ENCODE measurements at regions not wholly inside any gene's neighbourhood (a gene's known extent, or its start where the extent isn't known, plus 50 kb on each side); places are given as distances from the start of the nearest gene placed in this dataset.
A peak's percentile ranks its signal among the peaks of the same experiment; 100 is the strongest.

GRCh38 chr3:177351206-177351605 is 153.9 kb upstream of the TBL1XR1 start:
- Mint-ChIP-seq H3K9me3 (ENCODE audit: insufficient read depth) (no peaks in the 10 kb centered on the region), H3K4me1 (peaks cover 61% of the 10 kb centered on the region), H3K4me3 (peak overlapping the region; percentile 46), H3K27ac (peak overlapping the region; percentile 79), H3K27me3 (no peaks in the 10 kb centered on the region)
- ChIA-PET CTCF (no interaction called here), POLR2A (interaction anchor here (1.2 to 1.3 kb wide), 2 partner anchors 9 to 155 kb away, joined by 3 read pairs; no protein-coding TSS in a partner anchor)
- WGBS (ENCODE audit: insufficient coverage): 40% methylated on average over 1 of the region's 1 CpG
- Histone ChIP-seq H3K4me2 (replicated peaks; ENCODE audit: low read depth, low read length, poor library complexity, severe bottlenecking) (peak overlapping the region; percentile 70), H4K20me1 (ENCODE audit: control insufficient read depth, insufficient read depth, low read length, poor library complexity, severe bottlenecking) (no peaks in the 10 kb centered on the region), H3K27me3 (replicated peaks in 1 of 4; ENCODE audit: control extremely low read depth in 1 of 4, control insufficient read depth in 3 of 4, insufficient read depth in 4 of 4, low read length in 3 of 4) (no peaks in the 10 kb centered on the region), H3K9ac (ENCODE audit: low read length) (peak overlapping the region; percentile 46), H3K79me2 (ENCODE audit: control insufficient read depth, insufficient read depth, low read length) (no peaks in the 10 kb centered on the region), H3K4me3 (ENCODE audit: control extremely low read depth in 1 of 5, extremely low read depth in 1 of 5, insufficient read depth in 1 of 5, low read depth in 2 of 5, low read length in 4 of 5) (peak overlapping the region in 2 of 5 experiments; percentile 15 to 46), H3K27ac (ENCODE audit: low read length in 2 of 2) (peak overlapping the region; percentile 72 to 86), H3K9me3 (ENCODE audit: control extremely low read depth in 1 of 3, control insufficient read depth in 2 of 3, insufficient read depth in 1 of 3, low read length in 2 of 3) (no peaks in the 10 kb centered on the region), H2AFZ (ENCODE audit: insufficient read depth, low read depth, low read length, poor library complexity, severe bottlenecking) (no peak overlapping the region), H3K36me3 (replicated peaks in 1 of 2; ENCODE audit: control extremely low read depth in 1 of 2, control insufficient read depth in 1 of 2, extremely low read depth in 1 of 2, insufficient read depth in 2 of 2, low read length in 1 of 2) (no peaks in the 10 kb centered on the region), H3K4me1 (ENCODE audit: control insufficient read depth in 2 of 2, insufficient read depth in 2 of 2, low read length in 2 of 2) (peaks cover 50 to 61% of the 10 kb centered on the region in 2 donors)
- ATAC-seq (ENCODE audit: low read depth) (no peak), DNase-seq (no peak)
- intact Hi-C loops (cut with micrococcal nuclease): loop anchor here (10.0 kb wide), 1 partner anchor 46 kb away; no protein-coding TSS in a partner anchor
- TF ChIP-seq CTCF (IDR thresholded peaks at IDR 0.05) (no peak), EZH2 (IDR thresholded peaks at IDR 0.05; ENCODE audit: borderline replicate concordance, insufficient read depth, low read depth, low read length, poor library complexity, severe bottlenecking) (no peak)

DNA sequence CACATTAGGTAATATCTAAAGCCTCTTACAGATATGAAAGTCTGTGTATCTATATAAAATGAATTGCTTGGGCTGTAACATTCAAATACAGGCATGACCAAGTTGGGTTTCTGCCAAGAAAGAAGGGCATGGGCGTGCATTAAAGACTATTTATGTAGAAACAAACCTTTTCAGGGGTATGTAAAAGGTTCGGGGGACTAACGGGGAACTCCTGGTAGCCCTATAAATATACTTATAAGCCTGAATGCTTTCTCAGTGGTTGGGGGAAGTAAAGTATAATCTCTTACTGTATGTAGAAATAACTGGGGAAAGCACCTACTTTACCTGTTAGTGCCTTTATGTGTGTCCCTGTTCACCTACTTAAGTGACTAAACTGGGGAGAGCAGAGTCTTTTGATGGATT is 154.5 kb upstream of the TBL1XR1 start:
- peak overlapping the region; percentile 46 for H3K9ac ChIP-seq (ENCODE audit: low read length)
- peak overlapping the region; percentile 46 for H3K4me3 Mint-ChIP-seq
- ATAC-seq (ENCODE audit: low read depth) (peak; percentile 85), DNase-seq (peak; percentile 82)
- ChIA-PET CTCF (interaction anchor here (1.1 kb wide), 1 partner anchor 9 kb away, joined by 3 read pairs; no protein-coding TSS in a partner anchor), POLR2A (interaction anchor here (1.2 to 1.3 kb wide), 2 partner anchors 8 to 156 kb away, joined by 3 read pairs; no protein-coding TSS in a partner anchor)
- H3K9me3 Mint-ChIP-seq (ENCODE audit: insufficient read depth): no peaks in the 10 kb centered on the region
- peak overlapping the region; percentile 79 for H3K27ac Mint-ChIP-seq
- H3K4me1 ChIP-seq (ENCODE audit: control insufficient read depth in 2 of 2, insufficient read depth in 2 of 2, low read length in 2 of 2): peaks cover 50 to 59% of the 10 kb centered on the region in 2 donors
- peak overlapping the region; percentile 70 for H3K4me2 ChIP-seq (replicated peaks; ENCODE audit: low read depth, low read length, poor library complexity, severe bottlenecking)
- H3K36me3 ChIP-seq (replicated peaks in 1 of 2; ENCODE audit: control extremely low read depth in 1 of 2, control insufficient read depth in 1 of 2, extremely low read depth in 1 of 2, insufficient read depth in 2 of 2, low read length in 1 of 2): no peaks in the 10 kb centered on the region
- peak overlapping the region in 3 of 5 experiments; percentile 5 to 46 (median 15) for H3K4me3 ChIP-seq (ENCODE audit: control extremely low read depth in 1 of 5, extremely low read depth in 1 of 5, insufficient read depth in 1 of 5, low read depth in 2 of 5, low read length in 4 of 5)
- peak overlapping the region; percentile 72 to 86 for H3K27ac ChIP-seq (ENCODE audit: low read length in 2 of 2)
- no peaks in the 10 kb centered on the region for H3K27me3 Mint-ChIP-seq
- H3K4me1 Mint-ChIP-seq: peaks cover 63% of the 10 kb centered on the region
- TF ChIP-seq EZH2 (IDR thresholded peaks at IDR 0.05; ENCODE audit: borderline replicate concordance, insufficient read depth, low read depth, low read length, poor library complexity, severe bottlenecking) (no peak), CTCF (IDR thresholded peaks at IDR 0.05) (no peak)
- no peaks in the 10 kb centered on the region for H3K79me2 ChIP-seq (ENCODE audit: control insufficient read depth, insufficient read depth, low read length)
- no peaks in the 10 kb centered on the region for H3K27me3 ChIP-seq (replicated peaks in 1 of 4; ENCODE audit: control extremely low read depth in 1 of 4, control insufficient read depth in 3 of 4, insufficient read depth in 4 of 4, low read length in 3 of 4)
- intact Hi-C loops (cut with micrococcal nuclease): loop anchor here (10.0 kb wide), 1 partner anchor 47 kb away; no protein-coding TSS in a partner anchor
- no CpG with 5 or more reads among the region's 3 CpGs for WGBS (ENCODE audit: insufficient coverage)
- H3K9me3 ChIP-seq (ENCODE audit: control extremely low read depth in 1 of 3, control insufficient read depth in 2 of 3, insufficient read depth in 1 of 3, low read length in 2 of 3): no peaks in the 10 kb centered on the region
- no peak overlapping the region for H2AFZ ChIP-seq (ENCODE audit: insufficient read depth, low read depth, low read length, poor library complexity, severe bottlenecking)
- H4K20me1 ChIP-seq (ENCODE audit: control insufficient read depth, insufficient read depth, low read length, poor library complexity, severe bottlenecking): no peaks in the 10 kb centered on the region
